HG03039 (cell line): ENCODE measurements at regions not wholly inside any gene's neighbourhood (a gene's known extent, or its start where the extent isn't known, plus 50 kb on each side); places are given as distances from the start of the nearest gene placed in this dataset.
"Not testable (repeated sequence)": the region's sequence is repeated elsewhere in the genome, so short reads cannot be mapped to it uniquely, and the experiment has no call there.

ENCODE experiments used
- ATAC-seq: cut with Tn5 transposase; IDR thresholded peaks from one replicate; pipeline ENCODE4 v1.9.1; 2021; ENCODE audit warnings: mild to moderate bottlenecking, moderate library complexity; ENCODE audit not compliant: unreplicated experiment

DNA sequence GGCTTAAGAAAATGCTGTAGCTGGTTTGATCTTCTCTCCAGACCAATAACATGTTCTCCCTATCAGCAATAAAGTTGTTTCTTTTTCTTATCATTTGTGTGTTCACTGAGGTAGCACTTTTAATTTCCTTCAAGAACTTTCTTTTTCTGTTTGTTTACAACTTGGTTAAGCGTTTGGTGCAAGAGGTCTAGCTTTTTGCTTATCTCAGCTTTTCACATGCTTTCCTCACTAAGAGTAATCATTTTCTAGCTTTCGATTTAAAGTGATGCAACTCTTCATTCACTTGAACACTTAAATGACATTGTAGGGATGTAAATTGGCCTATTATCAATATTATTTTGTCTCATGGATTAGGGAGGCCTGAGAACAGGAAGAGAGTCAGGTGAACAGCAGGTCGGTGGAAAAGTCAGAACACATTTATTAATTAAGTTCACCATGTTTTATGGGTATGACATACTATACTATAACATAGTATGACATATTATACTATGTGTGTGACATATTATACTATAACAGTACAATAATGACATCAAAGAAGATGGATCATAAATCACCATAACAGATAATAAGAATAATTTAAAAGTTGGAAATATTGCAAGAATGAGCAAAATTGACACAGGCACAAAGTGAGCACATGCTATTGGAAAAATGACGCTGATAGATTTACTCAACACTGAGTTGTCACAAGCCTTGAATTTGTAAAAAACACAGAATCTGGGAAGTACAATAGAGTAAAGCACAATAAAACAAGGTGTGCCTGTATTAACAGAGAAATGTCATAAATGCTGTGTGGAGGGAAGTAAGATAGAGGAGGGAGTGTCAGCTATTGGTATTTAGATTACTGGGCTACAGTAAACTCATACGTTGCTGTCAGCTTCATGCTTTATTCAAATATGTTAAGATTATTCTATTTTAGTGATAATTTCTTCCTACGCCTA lies 218.6 kb upstream of the SLC7A11 start:
- no peak for ATAC-seq

DNA sequence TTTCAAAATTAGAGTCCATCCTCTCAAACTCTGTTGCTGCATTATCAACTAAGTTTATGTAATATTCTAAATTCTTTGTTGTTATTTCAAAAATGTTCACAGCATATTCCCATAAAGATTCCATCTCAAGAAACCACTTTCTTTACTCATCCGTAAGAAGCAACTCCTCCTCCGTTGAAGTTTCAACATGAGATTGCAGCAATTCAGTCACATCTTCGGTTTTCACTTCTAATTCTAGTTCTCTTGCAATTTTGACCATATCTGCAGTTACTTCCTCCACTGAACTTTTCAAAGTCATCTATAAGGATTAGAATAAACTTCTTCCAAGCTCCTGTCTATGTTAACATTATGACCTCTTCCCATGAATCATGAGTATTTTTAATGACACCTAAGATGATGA lies 216.6 kb upstream of the SLC7A11 start:
- ATAC-seq: no peak

DNA sequence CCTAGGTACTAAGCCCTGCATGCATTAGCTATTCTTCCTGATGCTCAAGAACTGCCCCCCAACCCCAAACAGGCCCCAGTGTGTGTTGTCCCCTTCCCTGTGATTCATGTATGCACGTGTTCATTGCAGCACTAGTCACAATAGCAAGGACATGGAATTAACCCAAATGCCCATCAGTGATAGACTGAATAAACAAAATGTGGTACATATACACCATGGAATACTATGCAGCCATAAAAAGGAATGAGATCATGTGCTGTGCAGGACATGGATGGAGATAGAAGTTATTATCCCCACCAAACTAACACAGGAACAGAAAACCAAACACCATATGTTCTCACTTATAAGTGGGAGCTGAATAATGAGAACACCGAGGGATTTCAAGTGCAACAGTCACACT lies 214.2 kb upstream of the SLC7A11 start:
- not testable (repeated sequence) for ATAC-seq

DNA sequence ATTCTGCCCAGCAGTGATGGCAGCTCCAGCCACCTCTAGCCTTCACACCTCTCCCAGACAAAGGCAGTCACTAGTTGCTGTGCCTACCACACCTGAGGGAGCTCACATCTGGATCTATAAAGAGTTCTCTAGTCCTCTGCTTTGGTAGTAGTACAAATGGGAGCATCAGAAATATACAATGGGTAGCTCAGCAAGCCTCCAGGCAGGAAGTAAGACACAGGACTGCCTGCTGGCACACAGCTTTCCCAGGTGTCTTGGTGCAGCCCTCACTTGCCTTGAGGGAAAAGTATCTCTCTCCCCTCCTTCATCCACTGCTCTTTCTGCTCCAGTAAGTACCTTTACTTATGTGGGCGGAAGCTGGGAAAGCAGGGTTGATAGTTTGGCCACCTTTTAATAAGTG lies 212.9 kb upstream of the SLC7A11 start:
- no peak for ATAC-seq

DNA sequence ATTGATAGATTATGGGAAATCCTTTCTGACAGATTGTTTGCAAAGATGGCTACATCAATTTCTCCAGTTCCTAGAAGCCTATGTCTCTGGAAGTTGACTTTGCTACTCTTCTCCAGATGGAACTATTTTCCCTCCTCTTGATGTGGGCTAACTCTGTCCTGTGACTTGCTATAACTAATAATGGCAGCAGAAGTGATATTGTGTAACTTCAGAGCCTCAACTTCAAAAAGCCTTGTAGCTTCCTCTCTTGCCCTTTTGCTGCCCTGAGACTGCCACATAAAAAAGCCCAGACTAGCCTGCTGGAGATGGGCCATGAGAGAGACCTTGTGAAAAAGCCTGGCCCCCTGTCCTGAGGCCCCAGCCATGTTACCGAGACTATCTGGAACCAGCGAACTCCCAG lies 210.7 kb upstream of the SLC7A11 start:
- no peak for ATAC-seq

DNA sequence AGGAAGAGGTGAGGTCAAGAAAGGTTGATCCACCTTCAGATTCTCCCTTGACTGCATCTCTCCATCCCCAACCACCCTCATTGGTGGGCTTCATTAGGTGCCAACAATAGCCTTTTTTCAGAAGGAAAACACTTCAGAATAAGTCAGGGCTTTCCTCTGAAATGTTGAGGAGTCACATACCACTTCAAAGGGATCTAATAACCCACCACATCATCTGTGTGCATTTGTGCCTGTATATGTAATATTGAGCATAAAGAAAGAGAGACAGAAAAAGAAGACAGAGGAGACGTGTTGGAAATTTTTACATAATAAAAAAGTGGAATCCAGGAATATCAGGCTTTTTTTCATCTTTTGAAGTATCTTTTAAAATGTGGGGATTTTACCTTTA lies 209.1 kb upstream of the SLC7A11 start:
- ATAC-seq: no peak

DNA sequence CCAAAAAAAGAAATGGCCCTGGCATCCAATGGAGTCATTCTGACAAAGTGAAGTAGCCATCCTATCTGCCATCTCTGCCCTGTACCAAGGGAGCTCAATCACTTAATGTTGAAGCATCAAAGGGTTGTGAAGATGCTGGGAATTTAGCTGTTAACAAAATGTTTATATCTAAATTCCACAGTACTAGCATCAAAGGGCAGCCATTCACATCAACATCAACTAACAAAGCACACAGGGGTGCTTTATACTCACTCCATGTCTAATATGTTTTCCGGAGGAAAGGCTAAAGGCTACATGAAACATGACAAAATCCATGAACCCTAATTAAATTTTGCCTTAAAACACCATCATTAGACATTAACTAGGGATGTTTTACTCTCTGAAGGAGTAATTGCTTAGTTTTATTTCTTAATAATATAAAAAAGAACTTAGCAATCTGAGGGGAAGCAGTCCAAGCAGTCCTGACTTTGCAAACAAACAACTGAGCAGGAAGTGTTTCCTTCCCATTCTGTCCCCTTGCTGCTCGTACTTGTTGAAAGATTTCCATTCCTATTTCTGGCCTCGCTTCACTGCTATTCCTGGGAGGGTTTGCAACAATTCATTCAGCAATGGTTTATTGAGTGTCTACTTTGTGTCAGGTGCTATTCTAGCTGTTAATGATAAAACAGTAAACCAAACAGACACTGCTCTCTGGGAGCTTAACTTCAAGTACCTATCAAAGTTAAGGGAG lies 208.6 kb upstream of the SLC7A11 start:
- ATAC-seq: no peak

DNA sequence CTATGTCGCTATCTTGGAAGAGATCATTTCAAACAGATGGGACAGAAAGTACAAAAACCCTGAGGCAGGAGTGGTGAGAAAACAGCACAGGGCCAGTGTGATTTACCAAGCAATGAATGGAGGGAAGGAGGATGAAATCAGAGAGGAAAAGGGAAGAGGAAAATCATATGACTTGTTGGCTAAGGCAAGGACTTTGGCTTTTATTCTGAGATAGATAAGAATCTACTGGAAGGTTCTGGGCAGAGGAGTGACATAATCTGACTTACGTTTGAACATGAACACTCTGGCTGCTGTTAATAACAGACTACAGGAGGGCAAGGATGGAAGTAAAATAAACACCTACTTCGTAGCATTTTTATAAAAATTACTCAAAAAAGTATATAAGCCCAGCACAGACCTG lies 207.8 kb upstream of the SLC7A11 start:
- no peak for ATAC-seq

DNA sequence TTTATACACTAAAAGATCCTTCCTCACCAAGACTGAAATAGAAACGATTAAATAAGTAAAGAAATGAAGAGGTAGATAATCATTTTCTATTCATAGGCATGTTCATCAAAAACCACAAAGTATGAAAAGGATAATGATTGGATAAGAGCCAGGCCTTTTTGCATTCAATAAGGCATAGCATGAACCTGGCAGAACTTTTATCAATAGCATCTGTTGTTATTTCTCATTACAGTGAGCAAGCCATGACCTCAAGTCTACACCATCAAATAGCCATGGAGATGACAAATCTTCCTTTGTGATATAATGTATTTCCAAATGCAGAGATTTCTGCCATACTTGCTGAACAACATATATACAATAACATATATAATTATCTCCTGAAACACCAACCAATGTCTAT lies 206.0 kb upstream of the SLC7A11 start:
- no peak for ATAC-seq

DNA sequence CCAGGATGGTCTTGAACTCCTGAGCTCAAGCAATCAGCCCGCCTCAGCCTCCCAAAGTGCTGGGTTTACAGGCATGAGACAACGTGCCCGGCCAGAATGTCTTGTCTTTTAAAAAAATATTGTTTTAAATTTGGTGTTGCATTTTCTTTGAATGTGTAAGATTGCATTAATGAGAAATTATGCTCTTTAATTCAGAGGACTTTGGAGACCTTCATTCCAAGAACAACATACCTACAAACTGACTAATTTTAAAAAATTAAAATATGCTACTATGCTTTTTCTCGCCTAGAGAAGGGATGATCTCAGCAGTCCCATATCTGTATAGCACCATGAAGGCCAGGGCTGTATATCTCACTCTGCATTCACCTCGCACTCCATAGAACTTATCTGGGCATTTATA lies 204.3 kb upstream of the SLC7A11 start:
- no peak for ATAC-seq

DNA sequence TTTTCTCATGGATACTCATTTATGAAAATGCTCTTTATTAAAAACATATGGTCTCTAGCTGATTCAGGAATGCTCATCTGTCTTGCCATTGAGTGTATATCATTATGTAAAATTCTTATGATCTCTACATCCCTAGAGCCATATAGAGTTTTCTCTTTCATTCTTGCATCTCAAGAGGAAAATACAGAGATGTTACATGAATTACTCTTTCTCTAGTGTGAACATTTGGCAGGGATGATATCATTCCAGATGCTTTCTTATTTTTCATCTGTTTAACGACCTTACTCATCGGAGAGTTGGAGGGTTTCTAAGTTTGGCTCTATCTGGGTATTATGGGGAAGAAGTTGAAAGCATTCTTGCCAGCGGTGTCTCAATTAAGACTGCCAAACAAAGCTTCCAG lies 202.9 kb upstream of the SLC7A11 start:
- no peak for ATAC-seq

DNA sequence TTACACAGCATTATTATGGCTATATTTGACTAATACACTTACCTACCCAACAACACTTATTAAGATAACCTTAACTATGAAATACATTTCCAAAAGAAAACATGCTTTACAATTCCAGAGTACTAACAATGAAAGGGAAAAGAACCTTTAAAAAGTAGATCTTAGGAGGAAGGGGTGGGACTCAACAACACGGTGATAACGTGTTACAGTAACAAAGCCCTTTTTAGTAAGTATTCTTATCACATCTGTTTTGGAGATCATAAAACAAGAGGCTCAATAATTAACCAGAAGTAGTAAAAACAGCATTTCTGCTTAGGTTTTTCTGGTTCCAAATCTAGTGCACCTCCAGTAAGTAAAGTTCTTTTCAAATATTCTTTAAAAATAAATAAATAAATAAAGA lies 202.1 kb upstream of the SLC7A11 start:
- ATAC-seq: no peak

DNA sequence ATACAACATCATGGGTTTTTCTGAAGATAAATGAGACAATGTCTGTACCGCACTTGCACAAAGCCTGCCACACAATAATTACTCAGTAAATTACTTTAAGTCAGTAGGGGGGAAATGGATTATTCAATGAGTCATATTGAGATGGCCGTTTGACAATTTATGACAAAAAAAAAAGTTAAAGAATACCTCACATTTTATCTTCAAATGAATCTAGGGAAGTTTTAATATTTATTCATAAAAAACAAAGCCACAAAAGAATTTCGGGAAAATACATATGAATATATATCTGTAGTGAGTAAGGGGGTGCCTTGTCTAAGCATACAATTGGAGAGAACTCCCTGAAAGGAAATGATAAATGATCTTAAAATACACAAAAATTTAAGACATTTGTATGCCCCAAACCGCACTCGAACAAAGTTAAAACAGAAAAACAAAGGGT lies 197.0 kb upstream of the SLC7A11 start:
- no peak for ATAC-seq

DNA sequence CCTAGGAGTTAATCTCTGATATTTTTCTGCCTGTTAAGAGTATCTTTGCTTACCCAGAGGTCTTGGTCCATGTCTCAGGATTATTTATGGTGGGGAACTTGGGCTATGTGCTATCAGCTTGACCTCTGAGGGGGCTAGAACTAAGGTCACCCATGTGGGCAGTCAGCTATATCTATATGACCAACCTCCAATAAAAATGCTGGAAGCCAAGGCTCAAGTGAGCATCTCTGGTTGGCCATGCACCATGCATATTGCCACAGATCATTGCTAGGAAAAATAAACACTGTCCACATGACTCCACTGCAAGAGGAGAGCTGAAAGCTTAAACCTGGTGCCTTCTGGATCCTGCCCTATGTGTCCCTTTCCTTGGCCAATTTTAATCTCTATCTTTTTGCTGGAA lies 196.5 kb upstream of the SLC7A11 start:
- no peak for ATAC-seq

DNA sequence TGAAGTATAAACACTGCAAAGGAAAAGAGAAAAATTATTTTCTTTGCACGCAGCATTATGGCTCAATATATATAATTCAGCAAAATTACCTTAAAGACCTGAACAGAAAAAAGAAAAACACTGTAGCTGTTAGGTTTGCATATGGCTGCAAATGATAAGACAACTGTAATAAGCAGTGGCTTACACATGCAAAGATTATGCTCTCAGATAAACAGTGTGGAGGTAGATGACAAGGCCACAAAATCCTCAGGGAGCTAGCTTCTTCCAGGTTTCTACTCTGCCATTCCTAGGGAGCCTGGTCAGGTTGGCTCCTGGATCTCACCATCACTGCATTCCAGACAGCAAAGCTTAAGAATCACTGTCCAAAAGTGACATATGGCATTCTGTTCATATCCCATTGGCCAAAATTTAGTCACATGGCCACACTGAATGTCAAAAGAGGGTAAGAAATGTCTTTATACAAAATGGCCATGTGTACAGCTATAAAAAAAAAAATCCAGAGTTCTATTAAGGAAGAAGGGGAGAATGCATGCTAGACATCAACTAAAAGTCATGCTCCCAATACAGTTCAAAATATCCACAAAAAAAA lies 195.2 kb upstream of the SLC7A11 start:
- ATAC-seq: no peak

DNA sequence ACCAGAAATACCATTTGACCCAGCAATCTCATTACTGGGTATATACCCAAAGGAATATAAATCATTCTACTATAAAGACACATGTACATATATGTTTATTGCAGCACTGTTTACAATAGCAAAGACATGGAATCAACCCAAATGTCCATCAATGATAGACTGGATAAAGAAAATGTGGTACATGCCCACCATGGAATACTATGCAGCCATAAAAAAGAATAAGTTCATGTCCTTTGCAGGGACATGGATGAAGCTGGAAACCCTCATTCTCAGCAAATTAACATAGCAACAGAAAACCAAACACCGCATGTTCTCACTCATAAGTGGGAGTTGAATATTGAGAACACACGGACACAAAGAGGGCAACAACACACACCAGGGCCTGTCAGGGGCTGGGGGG lies 193.6 kb upstream of the SLC7A11 start:
- not testable (repeated sequence) for ATAC-seq

DNA sequence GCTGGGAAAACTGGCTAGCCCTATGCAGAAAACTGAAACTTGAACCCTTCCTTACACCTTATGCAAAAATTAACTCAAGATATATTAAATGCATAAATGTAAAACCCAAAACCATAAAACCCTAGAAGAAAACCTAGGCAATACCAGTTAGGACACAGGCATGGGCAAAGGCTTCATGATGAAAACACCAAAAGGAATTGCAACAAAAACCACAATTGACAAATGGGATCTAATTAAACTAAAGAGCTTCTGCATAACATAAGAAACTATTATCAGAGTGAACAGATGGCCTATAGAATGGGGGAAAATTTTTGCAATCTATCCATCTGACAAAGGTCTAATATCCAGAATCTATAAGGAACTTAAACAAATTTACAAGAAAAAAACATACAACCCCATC lies 192.9 kb upstream of the SLC7A11 start:
- not testable (repeated sequence) for ATAC-seq

DNA sequence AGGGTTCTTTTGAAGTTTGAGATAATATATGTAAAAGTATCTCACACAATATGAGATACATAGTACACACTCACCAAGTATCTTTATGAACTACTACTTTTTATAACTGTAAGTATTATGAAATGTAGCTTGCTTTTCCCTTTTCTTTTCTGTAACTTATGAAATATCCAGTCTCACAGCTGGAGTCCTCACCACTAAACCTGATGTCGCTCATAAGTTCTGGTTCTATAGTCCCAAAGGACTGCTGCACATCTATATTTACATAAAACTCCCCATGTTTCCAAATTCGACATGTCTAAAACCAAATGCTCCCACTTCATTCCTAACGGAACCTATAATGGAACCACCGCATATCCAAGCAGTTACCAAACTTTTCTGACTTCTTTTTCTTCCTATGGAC lies 186.5 kb upstream of the SLC7A11 start:
- ATAC-seq: no peak

DNA sequence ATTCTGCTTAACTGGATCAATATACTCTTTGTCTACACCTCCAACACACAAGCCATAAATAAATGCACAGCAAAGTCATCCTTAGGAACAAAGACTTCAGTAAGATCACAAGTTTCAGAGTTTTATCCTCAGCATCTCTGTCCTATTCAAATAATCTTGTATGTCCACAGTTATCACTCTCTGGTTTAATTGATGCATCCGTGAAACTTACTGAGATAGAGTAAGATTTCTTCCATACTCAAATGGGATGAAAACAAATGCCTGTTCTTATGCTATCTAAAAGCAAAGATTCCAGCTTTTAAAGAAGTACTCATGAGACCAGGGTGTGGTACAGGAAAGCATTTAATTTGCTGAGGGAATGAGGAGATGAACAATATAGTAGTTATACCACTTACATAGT lies 184.6 kb upstream of the SLC7A11 start:
- no peak for ATAC-seq

DNA sequence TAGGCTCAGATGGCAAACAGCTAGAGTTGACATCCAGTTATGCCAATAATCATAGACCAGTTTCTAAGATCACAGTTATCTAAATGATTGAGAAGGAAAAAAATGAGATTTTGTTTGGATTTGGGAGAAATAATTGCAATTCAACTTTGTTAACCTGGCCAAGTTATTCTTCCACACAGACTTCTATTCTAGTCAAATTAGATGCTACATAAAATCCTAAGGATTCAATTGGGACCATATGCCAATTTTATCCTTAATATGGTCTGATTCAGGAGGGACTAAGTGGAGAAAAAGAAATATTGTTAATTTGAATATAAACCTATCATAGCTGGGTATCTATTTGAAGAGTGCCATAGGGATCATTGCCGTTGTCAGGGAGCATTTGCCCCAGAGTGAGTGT lies 178.3 kb upstream of the SLC7A11 start:
- ATAC-seq: no peak

DNA sequence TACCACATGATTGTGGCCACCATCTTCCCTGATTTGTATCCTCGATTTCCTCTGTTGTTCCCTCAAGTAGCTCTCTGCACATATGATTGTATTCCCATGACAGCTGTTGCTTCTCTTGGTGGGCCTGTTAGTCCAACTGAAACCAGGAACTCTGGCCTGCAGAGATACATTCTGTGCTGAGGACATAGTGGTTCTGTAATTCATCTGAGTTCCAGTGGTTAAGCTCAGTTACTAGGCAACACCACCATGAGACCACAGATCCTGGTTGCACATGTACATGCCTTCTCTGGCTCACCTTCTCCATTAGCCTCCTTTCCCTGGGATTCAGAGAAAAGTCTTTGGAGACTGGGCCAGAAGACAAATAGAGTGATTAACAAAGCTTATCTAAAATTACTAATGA lies 172.1 kb upstream of the SLC7A11 start:
- no peak for ATAC-seq

DNA sequence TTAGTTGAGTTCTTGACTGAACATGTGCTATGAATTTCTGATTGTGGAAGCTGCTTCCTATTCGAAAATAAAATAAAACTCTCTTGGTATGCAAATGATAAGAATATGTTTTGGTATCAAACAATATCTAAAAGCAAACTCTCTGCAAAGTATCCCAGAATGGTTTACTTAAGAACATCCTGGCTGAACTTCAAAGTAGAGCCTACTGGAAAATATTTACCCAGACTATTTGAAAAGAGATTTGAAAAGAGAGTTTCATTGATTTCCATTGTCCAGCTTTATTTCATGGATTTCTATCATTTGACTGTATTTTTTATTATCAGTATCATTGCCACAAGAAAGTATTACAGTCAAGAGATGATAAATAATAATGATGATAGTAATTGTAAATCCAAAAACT lies 171.1 kb upstream of the SLC7A11 start:
- no peak for ATAC-seq
